HG02970 (cell line): ENCODE measurements at regions not wholly inside any gene's neighbourhood (a gene's known extent, or its start where the extent isn't known, plus 50 kb on each side); places are given as distances from the start of the nearest gene placed in this dataset.
"Not testable (repeated sequence)": the region's sequence is repeated elsewhere in the genome, so short reads cannot be mapped to it uniquely, and the experiment has no call there.

Source experiments
- ATAC-seq: cut with Tn5 transposase; IDR thresholded peaks from one replicate; pipeline ENCODE4 v1.9.1; 2021; ENCODE audit warnings: mild to moderate bottlenecking, moderate library complexity, moderate number of reproducible peaks; ENCODE audit not compliant: unreplicated experiment, low FRiP score

DNA sequence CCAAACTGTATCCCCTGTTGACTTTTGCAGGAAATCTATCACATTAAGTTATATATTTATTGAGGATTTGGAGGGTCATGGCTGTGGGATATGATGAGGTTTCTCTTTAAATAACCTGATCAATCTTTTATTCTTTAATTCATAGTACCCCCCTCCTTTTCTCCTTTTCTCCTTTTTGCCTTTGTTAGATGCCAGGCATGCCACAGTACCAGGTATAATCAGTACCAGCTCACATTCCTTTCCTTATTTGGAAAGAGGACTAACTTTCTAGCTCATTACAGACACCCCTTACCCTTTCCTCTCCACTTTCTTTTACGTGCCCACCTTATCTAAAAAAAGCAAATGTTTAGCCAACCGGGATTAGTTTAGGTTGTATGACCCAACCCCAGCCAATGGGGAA, 326.4 kb upstream of the NAALADL2 start:
- no peak for ATAC-seq

DNA sequence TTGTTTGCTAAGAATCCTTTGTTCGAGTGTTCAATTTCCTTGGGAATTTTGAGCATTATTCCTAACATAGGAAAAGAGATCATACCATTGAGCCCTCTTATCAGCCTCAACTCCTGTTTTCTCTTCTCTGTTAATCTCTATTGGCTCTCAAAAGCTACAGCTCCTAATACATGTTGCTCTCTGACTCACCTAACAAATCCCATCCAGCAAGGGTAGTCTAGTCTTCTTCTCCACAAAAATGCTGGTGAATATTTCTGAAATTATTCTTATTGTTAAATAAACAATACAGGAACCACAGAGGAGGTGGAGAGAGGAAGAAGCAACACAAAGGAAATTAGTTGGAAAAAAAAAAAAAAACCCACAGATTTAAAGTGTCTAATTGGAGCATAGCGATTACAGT, 325.8 kb upstream of the NAALADL2 start:
- ATAC-seq = no peak

DNA sequence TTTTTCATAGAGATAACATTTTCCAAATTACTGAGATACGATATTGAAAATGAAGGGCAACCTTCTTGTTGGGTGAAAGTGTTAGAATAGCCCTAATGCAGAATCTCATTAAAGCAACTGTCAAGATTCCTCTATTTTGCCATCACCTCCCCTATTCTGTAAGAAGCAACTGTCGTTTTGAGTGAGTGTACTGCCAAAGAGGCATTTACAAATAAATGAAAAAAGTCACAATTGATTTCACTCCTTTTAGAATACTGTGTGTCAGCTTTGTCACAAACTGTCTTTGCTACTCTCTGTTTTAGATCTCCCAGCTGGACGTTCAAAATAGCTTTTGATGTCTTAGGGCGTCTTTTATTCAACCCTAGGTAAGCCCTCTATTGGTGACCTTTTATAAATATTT, 322.8 kb upstream of the NAALADL2 start:
- ATAC-seq = no peak

DNA sequence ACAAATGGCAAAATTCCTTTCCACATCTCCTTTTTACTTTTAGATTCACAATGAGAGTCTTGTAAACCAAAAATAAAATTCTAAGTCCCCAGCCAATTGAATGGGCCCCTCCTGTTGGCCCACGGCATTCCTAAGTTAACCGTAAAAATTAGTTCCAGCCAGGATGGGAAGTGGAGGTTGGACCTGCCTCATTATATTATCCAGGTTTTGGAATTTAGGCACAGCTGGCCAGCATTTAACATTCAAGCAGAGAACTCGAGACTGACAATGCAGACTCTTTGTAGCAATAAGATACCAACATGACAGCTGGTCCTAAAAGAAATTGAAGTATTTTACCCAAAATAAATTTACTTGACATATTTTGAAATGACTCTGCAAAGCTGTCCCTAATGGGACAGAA, 321.0 kb upstream of the NAALADL2 start:
- no peak for ATAC-seq

DNA sequence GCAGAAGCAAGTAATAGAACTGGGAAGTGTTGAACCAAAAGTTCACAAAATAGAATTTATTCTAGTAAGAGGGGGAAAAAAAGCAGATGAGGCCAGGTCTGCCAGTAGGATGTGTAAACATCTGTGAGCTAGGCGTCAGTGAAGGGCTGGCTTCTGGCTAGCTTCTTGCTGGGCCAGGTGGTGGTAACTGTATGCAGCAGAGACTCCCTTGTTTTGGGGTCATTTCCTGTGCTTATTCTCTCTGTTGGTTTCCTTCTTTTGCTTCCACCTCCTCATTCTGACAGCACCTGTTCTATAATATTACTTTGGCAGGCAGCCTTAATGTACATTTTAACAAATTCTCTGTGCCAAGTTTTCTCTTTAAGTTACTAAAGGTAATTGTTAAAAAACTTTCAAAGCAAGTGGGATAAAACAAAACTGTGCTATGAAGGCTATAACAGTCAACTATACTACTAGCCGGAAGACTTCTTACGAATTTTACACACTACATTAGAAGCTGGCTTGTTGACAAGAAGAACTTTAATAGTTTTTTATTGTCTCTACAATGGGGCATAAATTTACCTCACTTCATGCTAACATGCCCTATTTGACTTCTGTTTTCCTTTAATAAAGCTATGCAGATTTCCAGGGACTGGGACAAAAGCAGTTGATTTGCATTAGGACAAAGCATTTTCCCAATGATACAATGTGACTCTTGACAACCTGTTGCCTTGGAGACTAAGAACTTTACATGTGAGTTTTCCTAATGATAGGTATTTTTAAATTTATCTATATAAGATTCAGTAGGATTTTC, 318.8 kb upstream of the NAALADL2 start:
- ATAC-seq = no peak

DNA sequence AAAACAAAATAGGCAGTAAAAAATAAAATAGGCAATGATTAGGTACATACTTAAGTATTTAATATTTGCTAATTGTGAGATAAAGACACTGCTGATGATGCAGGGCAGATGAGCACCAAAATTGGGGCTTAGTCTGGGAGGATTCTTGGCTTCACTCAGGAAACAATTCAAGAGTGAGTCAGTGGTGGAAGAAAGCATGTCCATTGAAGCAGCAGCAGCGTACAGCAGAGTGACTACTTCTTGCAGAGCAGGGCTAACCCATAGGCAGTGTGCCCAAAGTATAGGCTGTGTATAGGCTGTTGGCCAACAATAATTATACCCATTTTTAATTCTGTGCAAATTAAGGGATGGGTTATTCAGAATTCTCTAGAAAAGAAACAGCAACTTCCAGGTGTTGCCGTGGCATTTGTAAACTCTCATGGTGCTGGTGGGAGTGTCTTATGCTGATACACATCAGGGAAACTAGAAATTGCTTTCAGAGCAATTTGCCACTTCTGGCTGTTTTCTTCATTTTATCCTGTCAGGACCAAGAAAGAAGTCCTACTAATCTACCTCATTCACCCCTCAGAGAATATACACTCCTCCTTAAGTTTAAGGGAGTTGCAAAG, 317.3 kb upstream of the NAALADL2 start:
- no peak for ATAC-seq

DNA sequence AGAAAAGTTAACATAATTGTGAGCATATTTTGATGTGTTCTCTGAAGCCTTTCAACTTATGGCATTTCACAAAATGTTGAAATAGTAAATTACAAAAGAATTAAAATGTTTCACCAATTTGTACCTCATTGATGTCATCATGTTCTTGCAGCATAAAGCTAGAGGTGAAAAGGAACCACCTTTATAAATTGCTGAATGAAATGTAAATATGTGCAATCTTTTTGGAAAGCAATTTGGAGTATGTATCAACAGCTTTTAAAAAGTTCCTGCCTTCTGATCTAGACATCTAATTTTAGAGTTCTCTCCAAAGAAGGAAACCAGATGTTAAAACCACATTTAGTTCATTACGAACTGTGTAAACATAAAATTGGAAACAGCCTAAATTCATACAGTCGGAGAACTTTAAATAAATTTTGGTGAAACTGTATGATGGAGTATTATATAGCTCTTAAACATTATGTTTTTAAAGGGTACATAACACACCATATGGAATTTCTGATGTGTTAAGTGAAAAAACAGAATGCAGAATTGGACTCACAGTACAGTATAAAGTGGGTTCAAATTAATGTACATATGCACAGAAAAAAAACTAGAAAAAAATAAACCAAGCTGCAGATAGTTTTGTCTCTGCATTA, 311.2 kb upstream of the NAALADL2 start:
- no peak for ATAC-seq

DNA sequence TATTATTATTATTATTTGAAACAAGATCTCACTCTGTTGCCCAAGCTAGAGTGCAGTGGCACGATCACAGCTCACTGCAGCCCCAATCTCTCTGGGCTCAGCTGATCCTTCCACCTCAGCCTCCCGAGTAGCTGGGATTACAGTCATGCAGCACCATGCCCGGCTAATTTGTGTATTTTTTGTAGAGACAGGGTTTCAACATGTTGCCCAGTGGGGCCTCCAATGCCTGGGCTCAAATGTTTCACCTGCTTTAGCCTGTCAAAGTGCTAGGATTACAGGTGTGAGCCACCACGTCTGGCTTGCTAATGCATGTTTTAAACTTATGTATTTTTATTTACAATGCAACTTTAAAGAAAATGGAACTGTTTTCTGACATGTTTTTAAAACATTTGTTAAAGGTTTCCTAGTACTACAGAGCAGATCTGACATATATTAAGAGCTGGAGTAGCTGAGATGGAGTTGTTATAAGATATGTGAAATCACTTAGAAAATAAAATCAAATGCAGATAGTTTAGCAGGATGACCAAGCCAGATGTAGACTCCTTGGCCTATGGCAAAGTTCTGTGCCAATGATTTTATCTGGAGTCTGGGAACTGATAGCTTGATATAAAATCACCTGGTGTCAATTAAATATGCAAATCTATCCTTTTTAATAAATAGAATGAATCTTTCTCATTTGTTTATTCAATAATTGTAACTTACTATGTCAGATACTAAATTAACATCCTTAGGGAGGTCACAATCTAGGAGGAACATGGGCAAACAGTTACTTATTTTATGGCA, 310.1 kb upstream of the NAALADL2 start:
- no peak for ATAC-seq

DNA sequence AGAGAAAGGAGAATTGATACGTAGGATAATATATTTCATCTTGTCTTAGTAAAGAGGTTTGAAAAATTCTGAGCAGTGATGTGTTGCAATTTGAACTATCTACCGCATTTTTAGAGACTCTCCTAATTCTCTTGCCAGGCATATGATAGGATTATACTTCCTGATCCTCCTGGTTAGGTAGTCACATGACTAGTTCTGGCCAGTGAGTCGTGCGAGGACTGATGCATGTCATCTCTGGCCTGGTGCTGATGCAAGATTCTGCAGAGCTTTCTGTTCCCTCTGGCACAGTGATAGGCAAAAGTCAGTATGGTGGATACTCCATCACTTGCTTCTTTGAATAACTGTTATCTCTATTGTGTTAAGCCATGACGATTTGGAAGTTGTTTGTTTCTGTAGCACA, 277.6 kb upstream of the NAALADL2 start:
- ATAC-seq = no peak

DNA sequence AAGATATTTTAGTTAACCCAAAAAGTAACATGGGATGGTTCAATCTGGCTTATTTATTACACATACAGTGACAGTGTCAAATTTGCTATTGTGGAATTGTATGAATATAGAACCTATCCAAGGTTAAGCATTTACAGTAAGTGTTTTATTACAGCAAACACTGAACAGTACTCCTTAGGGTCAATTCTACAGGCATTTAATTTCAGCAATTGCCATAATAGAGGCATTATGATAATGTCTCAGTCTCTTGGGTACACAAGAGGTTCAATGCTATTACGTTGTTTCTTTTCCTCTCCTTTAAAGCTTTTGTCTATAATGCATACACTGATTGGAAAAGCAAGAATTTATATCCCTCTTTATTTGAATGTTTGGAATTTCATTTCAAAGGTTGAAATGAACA, 275.7 kb upstream of the NAALADL2 start:
- ATAC-seq = no peak

DNA sequence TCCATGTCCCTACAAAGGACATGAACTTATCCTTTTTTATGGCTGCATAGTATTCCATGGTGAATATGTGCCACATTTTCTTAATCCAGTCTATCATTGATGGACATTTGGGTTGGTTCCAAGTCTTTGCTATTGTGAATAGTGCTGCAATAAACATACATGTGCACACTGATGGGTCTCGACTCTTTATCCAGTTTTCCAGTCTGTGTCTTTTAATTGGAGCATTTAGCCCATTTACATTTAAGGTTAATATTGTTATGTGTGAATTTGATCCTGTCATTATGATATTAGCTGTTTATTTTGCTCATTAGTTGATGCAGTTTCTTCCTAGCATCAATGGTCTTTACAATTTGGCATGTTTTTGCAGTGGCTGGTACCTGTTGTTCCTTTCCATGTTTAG, 272.0 kb upstream of the NAALADL2 start:
- not testable (repeated sequence) for ATAC-seq

DNA sequence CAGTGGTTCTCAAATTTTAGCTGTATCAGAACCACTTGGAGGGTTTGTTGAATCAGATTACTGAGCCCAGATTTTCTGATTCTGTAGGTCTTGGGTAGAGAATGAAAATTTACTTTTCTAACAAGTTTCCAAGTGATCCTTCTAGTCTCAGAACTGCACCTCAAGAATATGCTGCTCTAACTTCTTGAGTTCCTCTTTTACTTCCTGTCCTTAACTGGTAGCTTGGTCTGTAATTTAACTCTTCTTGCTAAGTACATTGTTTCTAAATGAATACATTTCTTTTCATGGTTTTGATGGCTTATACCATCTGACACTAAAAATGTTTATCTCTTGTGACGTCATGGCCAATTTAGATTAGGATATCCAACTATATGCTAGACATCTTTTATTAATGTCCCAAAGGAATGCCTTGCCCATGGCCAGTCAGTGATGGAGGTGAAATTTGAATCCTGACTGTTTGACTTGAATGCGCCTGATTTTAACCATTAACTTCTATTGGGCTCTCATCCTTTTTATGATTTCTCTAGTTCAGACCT, 262.6 kb upstream of the NAALADL2 start:
- no peak for ATAC-seq

DNA sequence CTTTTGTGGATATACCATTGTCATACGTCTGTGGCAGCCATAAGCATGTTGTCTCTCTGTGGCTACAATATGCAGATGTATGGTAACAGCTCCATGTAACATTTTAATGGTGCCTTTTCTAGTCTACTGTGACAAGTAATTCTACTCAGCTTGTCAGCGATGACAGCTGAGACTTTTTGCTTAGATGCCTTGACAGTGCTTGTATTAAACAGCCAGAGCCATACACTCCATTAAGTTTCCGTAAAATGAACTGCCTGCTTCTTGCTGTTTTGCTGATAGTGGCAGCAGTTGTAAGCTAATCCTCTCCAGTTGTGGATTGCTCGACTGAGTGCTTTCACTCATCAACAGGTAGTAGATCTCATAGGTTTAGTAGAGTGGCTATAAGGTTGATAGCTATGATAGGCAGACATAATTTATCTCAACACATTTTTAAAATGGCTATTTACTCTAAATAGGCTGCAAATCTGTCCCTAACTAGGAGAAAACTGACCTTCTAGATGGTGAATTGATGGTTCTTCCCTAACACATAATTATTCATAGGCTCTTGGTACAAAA, 260.2 kb upstream of the NAALADL2 start:
- ATAC-seq = no peak

DNA sequence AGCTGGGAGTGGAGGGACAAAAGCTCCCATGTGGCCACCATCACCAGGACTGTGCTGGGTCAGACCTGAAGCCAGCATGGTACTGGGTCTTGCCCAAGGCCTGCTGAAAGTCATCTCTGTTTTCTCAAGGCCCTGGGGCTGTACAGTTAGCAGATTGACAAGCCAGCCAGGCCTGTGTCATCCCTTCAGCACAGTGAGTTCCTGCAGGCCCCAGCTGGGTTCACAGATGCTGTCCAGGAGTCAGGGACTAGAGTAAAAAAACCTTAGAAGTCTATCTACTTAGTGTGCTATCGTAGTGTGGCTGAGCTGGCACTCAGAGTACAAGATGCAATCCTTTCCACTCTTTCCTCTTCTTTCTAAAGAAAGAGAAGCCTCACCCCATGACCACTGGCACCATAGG, 246.0 kb upstream of the NAALADL2 start:
- no peak for ATAC-seq

DNA sequence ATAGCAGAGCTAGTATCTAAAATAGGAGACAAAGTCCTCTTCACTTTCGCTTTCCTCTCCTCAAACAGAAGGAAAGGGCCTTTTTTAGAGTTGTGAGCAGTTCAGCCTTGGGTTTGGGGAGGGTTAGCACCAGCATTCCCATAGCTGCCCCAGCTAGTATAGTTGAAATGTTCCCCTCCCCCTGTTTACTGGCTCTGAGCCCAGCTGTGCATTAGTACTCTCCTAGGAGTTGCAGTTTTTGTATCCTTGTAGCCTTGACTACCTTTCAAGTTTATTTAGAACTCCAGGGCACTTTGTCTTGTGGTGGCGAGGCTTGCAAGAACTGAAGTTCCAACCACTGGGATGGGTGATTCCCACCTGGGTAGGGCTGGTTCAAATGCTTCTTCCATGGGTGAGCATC, 245.1 kb upstream of the NAALADL2 start:
- no peak for ATAC-seq

DNA sequence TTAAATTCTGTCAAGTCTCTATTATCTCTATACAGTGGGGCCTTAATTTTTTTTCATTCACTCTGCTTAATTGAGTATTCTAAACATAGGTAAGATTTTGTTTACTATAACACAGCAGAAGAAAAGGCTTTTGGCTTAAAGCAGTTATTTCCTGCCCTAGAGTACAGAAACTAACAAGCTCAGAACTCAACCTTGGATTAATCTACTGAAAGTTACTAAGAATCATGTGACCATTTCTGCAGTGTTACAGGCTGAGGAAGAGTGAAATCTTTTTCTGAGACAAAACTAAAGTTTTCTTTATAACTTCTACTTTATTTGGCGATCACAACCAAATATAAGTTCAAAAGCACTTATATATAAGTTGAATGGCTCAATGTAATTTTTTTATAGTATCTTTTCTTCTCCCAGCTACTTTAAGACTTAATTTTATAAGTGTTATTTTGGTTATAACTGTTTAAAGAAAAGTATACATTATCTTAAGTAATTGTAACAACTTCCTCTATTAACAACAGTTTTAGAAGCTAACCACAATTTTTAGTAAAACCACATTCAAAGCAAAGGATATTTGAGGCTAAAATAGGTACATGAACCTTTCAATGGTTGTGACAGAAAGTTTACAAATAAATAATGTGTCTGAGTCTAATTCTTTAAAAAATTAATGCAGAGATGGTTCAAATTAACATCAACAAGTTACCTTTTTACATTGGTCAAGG, 240.6 kb upstream of the NAALADL2 start:
- ATAC-seq = no peak

DNA sequence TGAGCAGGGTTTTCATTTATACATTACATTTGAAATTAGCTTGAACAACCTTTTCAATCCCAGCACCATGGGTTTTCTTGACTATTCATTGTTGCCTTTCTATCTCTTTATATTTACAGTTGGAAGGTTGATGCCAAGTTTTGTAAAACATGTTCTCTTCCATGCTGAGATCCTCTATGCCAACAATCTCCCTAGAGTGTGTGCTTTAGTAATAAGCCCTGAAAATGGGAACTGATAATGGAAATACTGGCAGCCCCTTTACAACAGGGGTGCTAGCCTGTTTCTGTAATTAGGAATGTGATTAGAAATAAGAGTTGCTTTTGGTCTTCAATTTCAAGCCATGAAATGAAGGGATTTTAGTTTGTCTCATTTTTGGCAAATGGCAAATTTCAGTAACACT, 239.9 kb upstream of the NAALADL2 start:
- ATAC-seq = no peak

DNA sequence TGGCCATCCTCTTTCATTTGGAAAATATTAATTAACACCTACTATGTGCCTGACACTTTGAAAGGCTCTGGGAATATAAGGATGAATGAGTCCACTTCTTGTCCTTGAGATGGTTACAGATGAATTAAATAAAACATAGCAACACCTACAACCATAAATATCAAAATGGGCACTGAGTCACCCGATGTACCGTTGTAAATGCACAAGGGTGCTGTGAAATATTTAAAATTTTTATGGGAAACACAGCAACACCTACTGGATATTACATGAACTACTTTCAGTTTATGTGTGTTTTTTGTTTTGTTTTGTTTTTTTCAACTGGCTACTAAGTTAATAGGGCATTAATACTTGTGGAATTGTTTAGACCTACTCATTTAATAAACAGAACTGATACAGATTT, 239.0 kb upstream of the NAALADL2 start:
- no peak for ATAC-seq

DNA sequence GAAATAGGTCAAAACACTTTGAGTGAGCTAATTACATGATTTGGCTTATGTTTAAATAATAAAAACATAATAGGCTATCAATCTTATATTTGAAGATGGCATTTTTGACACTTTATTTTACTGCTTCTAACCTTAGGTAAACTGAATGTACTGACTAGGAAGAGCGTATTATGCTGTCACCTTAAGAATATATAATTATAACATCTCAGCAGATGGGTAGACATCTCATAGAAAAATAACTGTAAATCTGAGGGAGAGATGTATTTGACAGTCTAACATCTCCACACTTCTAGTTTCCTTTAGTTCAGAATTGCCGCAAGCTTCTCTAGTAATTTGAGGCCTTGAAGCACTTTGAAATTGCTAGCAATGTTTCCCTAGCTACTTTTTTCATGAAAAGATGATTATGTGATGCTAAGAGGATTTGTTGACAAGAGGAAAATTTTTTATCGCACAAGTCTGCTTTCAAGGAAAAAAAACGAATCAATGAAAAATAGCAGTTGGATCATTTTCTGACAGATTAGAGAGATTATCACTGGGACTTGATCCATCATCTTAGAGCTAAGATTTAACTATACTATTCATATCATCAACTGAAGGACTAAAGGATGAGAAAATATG, 238.2 kb upstream of the NAALADL2 start:
- ATAC-seq = no peak

DNA sequence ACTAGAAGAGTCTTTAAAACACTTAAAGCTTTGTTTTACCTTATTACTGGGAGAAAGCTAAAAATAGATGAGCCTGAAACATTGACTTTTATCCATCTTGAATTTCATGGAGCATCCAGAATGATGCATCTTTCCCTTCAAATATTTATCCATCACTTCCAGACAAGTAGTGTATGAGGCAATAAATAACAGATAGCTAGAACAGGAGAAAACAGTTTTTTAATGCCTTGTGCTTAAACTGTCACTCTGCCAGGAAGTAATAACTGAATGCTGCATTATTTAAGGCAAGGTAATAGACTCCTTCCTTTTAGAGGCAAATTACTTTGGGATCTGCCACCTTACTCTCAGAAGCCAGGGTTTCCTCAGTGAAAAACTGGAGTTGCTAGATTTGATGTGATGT, 225.8 kb upstream of the NAALADL2 start:
- ATAC-seq = no peak
